PC-3 (cell line): ENCODE measurements at regions not wholly inside any gene's neighbourhood (a gene's known extent, or its start where the extent isn't known, plus 50 kb on each side); places are given as distances from the start of the nearest gene placed in this dataset.

Experiments
- ATAC-seq: fragments of 200-7000 bp; cut with Tn5 transposase; 2 replicates; pipeline ENCODE4 v1.9.1; 2020; ENCODE audit warnings: mild to moderate bottlenecking, moderate library complexity
- BruUV-seq: library from RNA; stranded (reverse); fragments of 400-500 nt; replicated peaks from 2 replicates; lab custom pipeline; 2021; lab: Mats Ljungman, UMichigan
- CTCF ChIA-PET: fragments of 300-600 bp; sonication (Branson Sonifier 250); formaldehyde crosslinking; loops from one replicate; lab custom pipeline; 2022; ENCODE audit warnings: antibody characterized with exemption; lab: Charles Lee
- POLR2A ChIA-PET: fragments of 300-600 bp; sonication (Branson Sonifier 250); formaldehyde crosslinking; loops from one replicate; lab custom pipeline; 2022; ENCODE audit warnings: antibody characterized with exemption; ENCODE audit not compliant: unreplicated experiment; lab: Charles Lee
- DNase-seq: peaks from one replicate; pipeline ENCODE4 v3.0.0-alpha.2; 2015
- H2AFZ ChIP-seq: fragments of 300-600 bp; sonication (generic); 2 replicates; pipeline ENCODE4 v1.6.0; 2016; ENCODE audit warnings: antibody characterized with exemption, low read length
- H3F3A ChIP-seq: fragments of 300-600 bp; sonication (generic); one replicate; pipeline ENCODE4 v1.6.0; 2017; ENCODE audit warnings: antibody characterized with exemption, low read length, control low read depth, mild to moderate bottlenecking; ENCODE audit not compliant: unreplicated experiment
- H3K27ac ChIP-seq: fragments of 300-600 bp; sonication (generic); 2 replicates; pipeline ENCODE4 v1.5.1; 2016; ENCODE audit warnings: mild to moderate bottlenecking, low read length
- H3K27me3 ChIP-seq: fragments of 300-600 bp; sonication (generic); 2 replicates; pipeline ENCODE4 v1.6.1; 2016; ENCODE audit warnings: low read length, mixed read lengths
- H3K36me3 ChIP-seq: fragments of 300-600 bp; sonication (generic); 2 replicates; pipeline ENCODE4 v1.6.1; 2016; ENCODE audit warnings: low read depth, mixed run types, low read length, mixed read lengths
- H3K4me1 ChIP-seq: fragments of 300-600 bp; sonication (generic); 2 replicates; pipeline ENCODE4 v1.5.1; 2016; ENCODE audit warnings: low read length; ENCODE audit not compliant: insufficient read depth
- H3K4me2 ChIP-seq: fragments of 300-600 bp; sonication (generic); 2 replicates; pipeline ENCODE4 v1.6.0; 2016; ENCODE audit warnings: low read length
- H3K4me3 ChIP-seq: fragments of 300-600 bp; sonication (generic); 2 replicates; pipeline ENCODE4 v1.5.1; 2016; ENCODE audit warnings: mild to moderate bottlenecking, low read length, mixed read lengths
- H3K79me2 ChIP-seq: fragments of 300-600 bp; sonication (generic); 2 replicates; pipeline ENCODE4 v1.6.1; 2017; ENCODE audit warnings: low read length, mixed read lengths
- H3K9ac ChIP-seq: fragments of 300-600 bp; sonication (generic); 2 replicates; pipeline ENCODE4 v1.6.0; 2016; ENCODE audit warnings: mild to moderate bottlenecking, low read length
- H3K9me2 ChIP-seq: fragments of 300-600 bp; sonication (generic); replicated peaks from 2 replicates; pipeline ENCODE4 v1.6.1; 2016; ENCODE audit warnings: mixed run types, low read length, mixed read lengths
- H3K9me3 ChIP-seq: fragments of 300-600 bp; sonication (generic); 2 replicates; pipeline ENCODE4 v1.6.1; 2016; ENCODE audit warnings: low read length, mixed read lengths
- H4K20me1 ChIP-seq: fragments of 300-600 bp; sonication (generic); 2 replicates; pipeline ENCODE4 v1.6.1; 2016; ENCODE audit warnings: low read length, mixed read lengths
- EZH2 ChIP-seq: fragments of 300-600 bp; sonication (generic); IDR thresholded peaks from one replicate; pipeline ENCODE4 v1.6.1; 2017; ENCODE audit warnings: antibody characterized with exemption, mild to moderate bottlenecking, low read length; ENCODE audit not compliant: unreplicated experiment
- EZH2phosphoT487 ChIP-seq: fragments of 300-600 bp; sonication (generic); IDR thresholded peaks from 2 replicates; pipeline ENCODE4 v1.6.1; 2018; ENCODE audit warnings: mild to moderate bottlenecking, antibody characterized with exemption, low read length, borderline replicate concordance
- intact Hi-C: fragments of 100-400 bp; cut with micrococcal nuclease; formaldehyde crosslinking; loops from 2 replicates; pipeline ENCODE4 v1.9.0; 2023
- TF ChIP-seq, protein P1 (sequence below): fragments of 300-600 bp; sonication (generic); conservative IDR thresholded peaks from 2 replicates; pipeline ENCODE4 v1.5.1; 2017; ENCODE audit warnings: antibody characterized with exemption, low read depth, mild to moderate bottlenecking, low read length

DNA sequence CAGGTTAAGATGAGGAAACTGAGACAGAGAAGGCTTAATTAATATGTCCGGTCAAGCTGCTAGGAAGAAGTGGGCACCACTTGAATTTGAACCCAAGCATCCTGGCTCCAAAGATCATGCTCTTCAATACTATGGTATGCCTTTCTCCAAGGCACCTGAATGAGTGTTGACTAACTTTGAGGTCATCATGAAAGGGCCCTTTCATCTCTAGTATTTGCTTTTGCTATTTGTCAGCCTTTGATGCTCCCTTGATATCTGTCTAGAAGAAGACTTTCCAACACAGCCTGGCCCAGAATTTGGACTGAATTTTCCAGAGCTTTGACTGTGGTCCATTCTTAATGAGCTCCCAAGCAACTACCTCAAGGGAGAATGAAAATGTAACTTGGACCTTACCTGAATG is 179.1 kb upstream of the DKK2 start:
- Histone ChIP-seq H3K4me2 (no peak overlapping the region), H2AFZ (no peak overlapping the region), H3K79me2 (no peaks in the 10 kb centered on the region), H3K9ac (no peak overlapping the region), H3F3A (no peaks in the 10 kb centered on the region), H3K4me3 (no peak overlapping the region), H3K4me1 (no peaks in the 10 kb centered on the region), H3K36me3 (no peaks in the 10 kb centered on the region), H3K9me2 (no peaks in the 10 kb centered on the region), H3K27me3 (no peaks in the 10 kb centered on the region), H3K27ac (no peak overlapping the region), H4K20me1 (no peaks in the 10 kb centered on the region), H3K9me3 (no peaks in the 10 kb centered on the region)
- no peak for ATAC-seq
- CTCF ChIA-PET, result no interaction called here
- BruUV-seq, result no TSS peak
- intact Hi-C loops, result no loop called here
- no peak for TF ChIP-seq EZH2
- TF ChIP-seq, protein P1, sequence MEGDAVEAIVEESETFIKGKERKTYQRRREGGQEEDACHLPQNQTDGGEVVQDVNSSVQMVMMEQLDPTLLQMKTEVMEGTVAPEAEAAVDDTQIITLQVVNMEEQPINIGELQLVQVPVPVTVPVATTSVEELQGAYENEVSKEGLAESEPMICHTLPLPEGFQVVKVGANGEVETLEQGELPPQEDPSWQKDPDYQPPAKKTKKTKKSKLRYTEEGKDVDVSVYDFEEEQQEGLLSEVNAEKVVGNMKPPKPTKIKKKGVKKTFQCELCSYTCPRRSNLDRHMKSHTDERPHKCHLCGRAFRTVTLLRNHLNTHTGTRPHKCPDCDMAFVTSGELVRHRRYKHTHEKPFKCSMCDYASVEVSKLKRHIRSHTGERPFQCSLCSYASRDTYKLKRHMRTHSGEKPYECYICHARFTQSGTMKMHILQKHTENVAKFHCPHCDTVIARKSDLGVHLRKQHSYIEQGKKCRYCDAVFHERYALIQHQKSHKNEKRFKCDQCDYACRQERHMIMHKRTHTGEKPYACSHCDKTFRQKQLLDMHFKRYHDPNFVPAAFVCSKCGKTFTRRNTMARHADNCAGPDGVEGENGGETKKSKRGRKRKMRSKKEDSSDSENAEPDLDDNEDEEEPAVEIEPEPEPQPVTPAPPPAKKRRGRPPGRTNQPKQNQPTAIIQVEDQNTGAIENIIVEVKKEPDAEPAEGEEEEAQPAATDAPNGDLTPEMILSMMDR, result no peak
- POLR2A ChIA-PET, result no interaction called here
- DNase-seq, result no peak

DNA sequence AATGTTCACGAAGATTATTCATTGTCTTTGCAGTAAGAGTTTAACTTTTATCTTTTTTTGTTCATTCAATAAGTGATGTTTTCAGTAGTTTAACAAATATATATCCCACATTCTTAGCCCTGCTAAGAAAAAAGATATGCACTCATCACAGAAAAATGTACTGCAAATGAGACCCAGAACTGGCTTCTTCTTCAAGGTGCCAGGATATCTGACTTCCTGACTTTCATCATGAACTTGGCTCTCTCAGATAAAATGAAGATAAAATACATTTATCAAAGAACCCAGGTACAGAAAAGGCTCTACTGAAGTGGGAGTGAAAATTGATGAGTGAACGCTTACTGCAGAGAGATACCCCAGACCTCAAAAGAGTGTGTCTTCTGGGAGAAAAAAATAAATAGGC is 177.8 kb upstream of the DKK2 start:
- DNase-seq, result no peak
- Histone ChIP-seq H3K9ac (no peak overlapping the region), H3K9me3 (no peaks in the 10 kb centered on the region), H3K4me1 (no peaks in the 10 kb centered on the region), H3K36me3 (no peaks in the 10 kb centered on the region), H3K4me2 (no peak overlapping the region), H3F3A (no peaks in the 10 kb centered on the region), H2AFZ (no peak overlapping the region), H3K9me2 (no peaks in the 10 kb centered on the region), H3K4me3 (no peak overlapping the region), H3K79me2 (no peaks in the 10 kb centered on the region), H3K27me3 (no peaks in the 10 kb centered on the region), H3K27ac (no peak overlapping the region), H4K20me1 (no peaks in the 10 kb centered on the region)
- POLR2A ChIA-PET, result no interaction called here
- TF ChIP-seq, protein P1, result no peak
- TF ChIP-seq EZH2 (no peak), EZH2phosphoT487 (no peak)
- no TSS peak for BruUV-seq
- CTCF ChIA-PET, result no interaction called here
- intact Hi-C loops, result no loop called here
- no peak for ATAC-seq

DNA sequence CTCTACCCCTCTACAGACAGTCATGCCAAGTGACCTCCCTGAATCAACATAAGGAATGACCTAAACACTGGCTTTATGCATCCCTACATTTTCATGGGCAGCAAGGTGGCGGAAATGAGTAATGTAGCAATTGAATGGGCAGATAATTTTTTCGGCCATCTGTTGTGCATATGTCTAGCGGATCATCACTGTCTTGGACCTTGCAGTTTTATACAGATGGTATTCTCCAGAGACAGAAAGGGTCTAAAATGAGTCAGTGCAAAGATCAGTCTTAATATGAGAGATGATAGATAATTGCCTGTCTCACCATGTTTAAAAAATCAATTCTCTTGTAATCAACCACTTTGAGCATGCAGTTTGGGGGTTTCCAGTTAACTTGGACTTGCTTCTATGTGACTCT is 177.3 kb upstream of the DKK2 start:
- no peaks in the 10 kb centered on the region for H3K36me3 ChIP-seq
- BruUV-seq, result no TSS peak
- ATAC-seq (no peak), DNase-seq (no peak)
- no peak overlapping the region for H3K4me3 ChIP-seq
- TF ChIP-seq EZH2, result no peak
- no peak for TF ChIP-seq EZH2phosphoT487
- TF ChIP-seq, protein P1, result no peak
- no peak overlapping the region for H3K4me2 ChIP-seq
- no peaks in the 10 kb centered on the region for H3K9me2 ChIP-seq
- no peak overlapping the region for H2AFZ ChIP-seq
- intact Hi-C loops, result no loop called here
- H3K4me1 ChIP-seq, result no peaks in the 10 kb centered on the region
- no peaks in the 10 kb centered on the region for H3K9me3 ChIP-seq
- no peaks in the 10 kb centered on the region for H3K79me2 ChIP-seq
- H3F3A ChIP-seq, result no peaks in the 10 kb centered on the region
- no peaks in the 10 kb centered on the region for H4K20me1 ChIP-seq
- ChIA-PET CTCF (no interaction called here), POLR2A (no interaction called here)
- no peaks in the 10 kb centered on the region for H3K27me3 ChIP-seq
- H3K9ac ChIP-seq, result no peak overlapping the region
- no peak overlapping the region for H3K27ac ChIP-seq
